ENCODE measurements at regions not wholly inside any gene's neighbourhood (a gene's known extent, or its start where the extent isn't known, plus 50 kb on each side); places are given as distances from the start of the nearest gene placed in this dataset.

DNA sequence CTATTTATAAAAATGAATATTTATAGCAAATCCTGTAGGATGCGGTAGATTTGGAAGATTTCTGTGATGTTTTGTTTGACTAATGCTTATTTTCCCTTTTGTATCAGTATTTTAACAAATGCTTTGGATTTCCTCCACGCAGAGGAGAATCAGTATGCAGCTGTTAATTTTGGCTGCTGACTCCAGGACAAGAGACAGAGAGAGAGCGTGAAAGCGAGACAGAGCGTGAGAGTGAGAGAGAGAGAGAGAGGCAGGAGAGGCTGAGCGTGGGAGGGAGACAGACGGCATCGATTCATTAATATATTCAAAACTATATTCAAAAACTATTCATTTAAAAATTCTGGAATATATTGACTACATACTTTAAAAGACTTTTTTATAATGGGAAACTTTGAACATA, 62.5 kb downstream of the RRM2 start:
- Mint-ChIP-seq H3K4me1 (no peaks in the 10 kb centered on the region), H3K4me3 (no peak overlapping the region), H3K27me3 (ENCODE audit: insufficient read depth, low read depth, poor library complexity) (peaks cover 3% of the 10 kb centered on the region), H3K36me3 (ENCODE audit: low read depth) (peaks cover 18% of the 10 kb centered on the region; the same call in 2 of the 3 replicates), H3K9me3 (peaks cover 4% of the 10 kb centered on the region; the same call in 1 of the 3 replicates), H3K27ac (no peak overlapping the region)
- ATAC-seq, result no peak
- no peaks in the 10 kb centered on the region for H3K4me1 ChIP-seq (ENCODE audit: insufficient read depth)
- no peaks in the 10 kb centered on the region for H3K9me2 ChIP-seq (ENCODE audit: insufficient read depth)
- DNase-seq (ENCODE audit: low spot score), result no peak
- no peaks in the 10 kb centered on the region for H3K36me3 ChIP-seq (ENCODE audit: insufficient read depth)
- H3K4me2 ChIP-seq, result no peak overlapping the region
- H3K27ac ChIP-seq (ENCODE audit: low read depth), result no peak overlapping the region
- H3K79me2 ChIP-seq (replicated peaks; ENCODE audit: insufficient read depth), result no peaks in the 10 kb centered on the region
- no peak overlapping the region for H2AFZ ChIP-seq
- H3F3A ChIP-seq (replicated peaks; ENCODE audit: low read depth), result no peaks in the 10 kb centered on the region
- TF ChIP-seq STAT1 (IDR thresholded peaks at IDR 0.05; ENCODE audit: unreplicated experiment) (no peak), NANOG (IDR thresholded peaks at IDR 0.05; ENCODE audit: borderline replicate concordance) (no peak), POLR2AphosphoS5 (IDR thresholded peaks at IDR 0.05; ENCODE audit: low read depth) (no peak), ZNF331 (CRISPR knock-in tag; IDR thresholded peaks at IDR 0.05; ENCODE audit: low read depth) (no peak), ZNF114 (CRISPR knock-in tag; IDR thresholded peaks at IDR 0.05) (no peak), EZH2phosphoT487 (IDR thresholded peaks at IDR 0.05; ENCODE audit: unreplicated experiment) (no peak), EZH2 (IDR thresholded peaks at IDR 0.05; ENCODE audit: low read depth, unreplicated experiment) (no peak), CREB1 (CRISPR knock-in tag; IDR thresholded peaks at IDR 0.05; ENCODE audit: low read depth) (no peak), JUNB (IDR thresholded peaks at IDR 0.05; ENCODE audit: unreplicated experiment) (no peak)
- TF ChIP-seq, protein P1, sequence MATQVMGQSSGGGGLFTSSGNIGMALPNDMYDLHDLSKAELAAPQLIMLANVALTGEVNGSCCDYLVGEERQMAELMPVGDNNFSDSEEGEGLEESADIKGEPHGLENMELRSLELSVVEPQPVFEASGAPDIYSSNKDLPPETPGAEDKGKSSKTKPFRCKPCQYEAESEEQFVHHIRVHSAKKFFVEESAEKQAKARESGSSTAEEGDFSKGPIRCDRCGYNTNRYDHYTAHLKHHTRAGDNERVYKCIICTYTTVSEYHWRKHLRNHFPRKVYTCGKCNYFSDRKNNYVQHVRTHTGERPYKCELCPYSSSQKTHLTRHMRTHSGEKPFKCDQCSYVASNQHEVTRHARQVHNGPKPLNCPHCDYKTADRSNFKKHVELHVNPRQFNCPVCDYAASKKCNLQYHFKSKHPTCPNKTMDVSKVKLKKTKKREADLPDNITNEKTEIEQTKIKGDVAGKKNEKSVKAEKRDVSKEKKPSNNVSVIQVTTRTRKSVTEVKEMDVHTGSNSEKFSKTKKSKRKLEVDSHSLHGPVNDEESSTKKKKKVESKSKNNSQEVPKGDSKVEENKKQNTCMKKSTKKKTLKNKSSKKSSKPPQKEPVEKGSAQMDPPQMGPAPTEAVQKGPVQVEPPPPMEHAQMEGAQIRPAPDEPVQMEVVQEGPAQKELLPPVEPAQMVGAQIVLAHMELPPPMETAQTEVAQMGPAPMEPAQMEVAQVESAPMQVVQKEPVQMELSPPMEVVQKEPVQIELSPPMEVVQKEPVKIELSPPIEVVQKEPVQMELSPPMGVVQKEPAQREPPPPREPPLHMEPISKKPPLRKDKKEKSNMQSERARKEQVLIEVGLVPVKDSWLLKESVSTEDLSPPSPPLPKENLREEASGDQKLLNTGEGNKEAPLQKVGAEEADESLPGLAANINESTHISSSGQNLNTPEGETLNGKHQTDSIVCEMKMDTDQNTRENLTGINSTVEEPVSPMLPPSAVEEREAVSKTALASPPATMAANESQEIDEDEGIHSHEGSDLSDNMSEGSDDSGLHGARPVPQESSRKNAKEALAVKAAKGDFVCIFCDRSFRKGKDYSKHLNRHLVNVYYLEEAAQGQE (IDR thresholded peaks at IDR 0.05; ENCODE audit: unreplicated experiment), result no peak
- TF ChIP-seq, protein P2, sequence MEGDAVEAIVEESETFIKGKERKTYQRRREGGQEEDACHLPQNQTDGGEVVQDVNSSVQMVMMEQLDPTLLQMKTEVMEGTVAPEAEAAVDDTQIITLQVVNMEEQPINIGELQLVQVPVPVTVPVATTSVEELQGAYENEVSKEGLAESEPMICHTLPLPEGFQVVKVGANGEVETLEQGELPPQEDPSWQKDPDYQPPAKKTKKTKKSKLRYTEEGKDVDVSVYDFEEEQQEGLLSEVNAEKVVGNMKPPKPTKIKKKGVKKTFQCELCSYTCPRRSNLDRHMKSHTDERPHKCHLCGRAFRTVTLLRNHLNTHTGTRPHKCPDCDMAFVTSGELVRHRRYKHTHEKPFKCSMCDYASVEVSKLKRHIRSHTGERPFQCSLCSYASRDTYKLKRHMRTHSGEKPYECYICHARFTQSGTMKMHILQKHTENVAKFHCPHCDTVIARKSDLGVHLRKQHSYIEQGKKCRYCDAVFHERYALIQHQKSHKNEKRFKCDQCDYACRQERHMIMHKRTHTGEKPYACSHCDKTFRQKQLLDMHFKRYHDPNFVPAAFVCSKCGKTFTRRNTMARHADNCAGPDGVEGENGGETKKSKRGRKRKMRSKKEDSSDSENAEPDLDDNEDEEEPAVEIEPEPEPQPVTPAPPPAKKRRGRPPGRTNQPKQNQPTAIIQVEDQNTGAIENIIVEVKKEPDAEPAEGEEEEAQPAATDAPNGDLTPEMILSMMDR (conservative IDR thresholded peaks at IDR 0.05; ENCODE audit: low read depth in 2 of 2), result no peak
- TF ChIP-seq, protein P3, sequence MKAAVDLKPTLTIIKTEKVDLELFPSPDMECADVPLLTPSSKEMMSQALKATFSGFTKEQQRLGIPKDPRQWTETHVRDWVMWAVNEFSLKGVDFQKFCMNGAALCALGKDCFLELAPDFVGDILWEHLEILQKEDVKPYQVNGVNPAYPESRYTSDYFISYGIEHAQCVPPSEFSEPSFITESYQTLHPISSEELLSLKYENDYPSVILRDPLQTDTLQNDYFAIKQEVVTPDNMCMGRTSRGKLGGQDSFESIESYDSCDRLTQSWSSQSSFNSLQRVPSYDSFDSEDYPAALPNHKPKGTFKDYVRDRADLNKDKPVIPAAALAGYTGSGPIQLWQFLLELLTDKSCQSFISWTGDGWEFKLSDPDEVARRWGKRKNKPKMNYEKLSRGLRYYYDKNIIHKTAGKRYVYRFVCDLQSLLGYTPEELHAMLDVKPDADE (IDR thresholded peaks at IDR 0.05), result no peak
- TF ChIP-seq, protein P4, sequence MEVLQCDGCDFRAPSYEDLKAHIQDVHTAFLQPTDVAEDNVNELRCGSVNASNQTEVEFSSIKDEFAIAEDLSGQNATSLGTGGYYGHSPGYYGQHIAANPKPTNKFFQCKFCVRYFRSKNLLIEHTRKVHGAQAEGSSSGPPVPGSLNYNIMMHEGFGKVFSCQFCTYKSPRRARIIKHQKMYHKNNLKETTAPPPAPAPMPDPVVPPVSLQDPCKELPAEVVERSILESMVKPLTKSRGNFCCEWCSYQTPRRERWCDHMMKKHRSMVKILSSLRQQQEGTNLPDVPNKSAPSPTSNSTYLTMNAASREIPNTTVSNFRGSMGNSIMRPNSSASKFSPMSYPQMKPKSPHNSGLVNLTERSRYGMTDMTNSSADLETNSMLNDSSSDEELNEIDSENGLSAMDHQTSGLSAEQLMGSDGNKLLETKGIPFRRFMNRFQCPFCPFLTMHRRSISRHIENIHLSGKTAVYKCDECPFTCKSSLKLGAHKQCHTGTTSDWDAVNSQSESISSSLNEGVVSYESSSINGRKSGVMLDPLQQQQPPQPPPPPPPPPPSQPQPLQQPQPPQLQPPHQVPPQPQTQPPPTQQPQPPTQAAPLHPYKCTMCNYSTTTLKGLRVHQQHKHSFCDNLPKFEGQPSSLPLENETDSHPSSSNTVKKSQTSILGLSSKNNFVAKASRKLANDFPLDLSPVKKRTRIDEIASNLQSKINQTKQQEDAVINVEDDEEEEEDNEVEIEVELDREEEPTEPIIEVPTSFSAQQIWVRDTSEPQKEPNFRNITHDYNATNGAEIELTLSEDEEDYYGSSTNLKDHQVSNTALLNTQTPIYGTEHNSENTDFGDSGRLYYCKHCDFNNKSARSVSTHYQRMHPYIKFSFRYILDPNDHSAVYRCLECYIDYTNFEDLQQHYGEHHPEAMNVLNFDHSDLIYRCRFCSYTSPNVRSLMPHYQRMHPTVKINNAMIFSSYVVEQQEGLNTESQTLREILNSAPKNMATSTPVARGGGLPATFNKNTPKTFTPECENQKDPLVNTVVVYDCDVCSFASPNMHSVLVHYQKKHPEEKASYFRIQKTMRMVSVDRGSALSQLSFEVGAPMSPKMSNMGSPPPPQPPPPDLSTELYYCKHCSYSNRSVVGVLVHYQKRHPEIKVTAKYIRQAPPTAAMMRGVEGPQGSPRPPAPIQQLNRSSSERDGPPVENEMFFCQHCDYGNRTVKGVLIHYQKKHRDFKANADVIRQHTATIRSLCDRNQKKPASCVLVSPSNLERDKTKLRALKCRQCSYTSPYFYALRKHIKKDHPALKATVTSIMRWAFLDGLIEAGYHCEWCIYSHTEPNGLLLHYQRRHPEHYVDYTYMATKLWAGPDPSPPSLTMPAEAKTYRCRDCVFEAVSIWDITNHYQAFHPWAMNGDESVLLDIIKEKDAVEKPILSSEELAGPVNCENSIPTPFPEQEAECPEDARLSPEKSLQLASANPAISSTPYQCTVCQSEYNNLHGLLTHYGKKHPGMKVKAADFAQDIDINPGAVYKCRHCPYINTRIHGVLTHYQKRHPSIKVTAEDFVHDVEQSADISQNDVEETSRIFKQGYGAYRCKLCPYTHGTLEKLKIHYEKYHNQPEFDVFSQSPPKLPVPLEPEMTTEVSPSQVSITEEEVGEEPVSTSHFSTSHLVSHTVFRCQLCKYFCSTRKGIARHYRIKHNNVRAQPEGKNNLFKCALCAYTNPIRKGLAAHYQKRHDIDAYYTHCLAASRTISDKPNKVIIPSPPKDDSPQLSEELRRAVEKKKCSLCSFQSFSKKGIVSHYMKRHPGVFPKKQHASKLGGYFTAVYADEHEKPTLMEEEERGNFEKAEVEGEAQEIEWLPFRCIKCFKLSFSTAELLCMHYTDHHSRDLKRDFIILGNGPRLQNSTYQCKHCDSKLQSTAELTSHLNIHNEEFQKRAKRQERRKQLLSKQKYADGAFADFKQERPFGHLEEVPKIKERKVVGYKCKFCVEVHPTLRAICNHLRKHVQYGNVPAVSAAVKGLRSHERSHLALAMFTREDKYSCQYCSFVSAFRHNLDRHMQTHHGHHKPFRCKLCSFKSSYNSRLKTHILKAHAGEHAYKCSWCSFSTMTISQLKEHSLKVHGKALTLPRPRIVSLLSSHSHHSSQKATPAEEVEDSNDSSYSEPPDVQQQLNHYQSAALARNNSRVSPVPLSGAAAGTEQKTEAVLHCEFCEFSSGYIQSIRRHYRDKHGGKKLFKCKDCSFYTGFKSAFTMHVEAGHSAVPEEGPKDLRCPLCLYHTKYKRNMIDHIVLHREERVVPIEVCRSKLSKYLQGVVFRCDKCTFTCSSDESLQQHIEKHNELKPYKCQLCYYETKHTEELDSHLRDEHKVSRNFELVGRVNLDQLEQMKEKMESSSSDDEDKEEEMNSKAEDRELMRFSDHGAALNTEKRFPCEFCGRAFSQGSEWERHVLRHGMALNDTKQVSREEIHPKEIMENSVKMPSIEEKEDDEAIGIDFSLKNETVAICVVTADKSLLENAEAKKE (CRISPR knock-in tag; IDR thresholded peaks at IDR 0.05), result no peak
- no peaks in the 10 kb centered on the region for H4K20me1 ChIP-seq (replicated peaks; ENCODE audit: insufficient read depth)
- H3K27me3 ChIP-seq (ENCODE audit: insufficient read depth), result no peaks in the 10 kb centered on the region
- no peak overlapping the region for H3K4me3 ChIP-seq
